IMR-90 (cell line): ENCODE measurements at regions not wholly inside any gene's neighbourhood (a gene's known extent, or its start where the extent isn't known, plus 50 kb on each side); places are given as distances from the start of the nearest gene placed in this dataset.

Source experiments
- ATAC-seq: fragments of 200-7000 bp; cut with Tn5 transposase; 2 replicates; pipeline ENCODE4 v1.9.1; 2020; ENCODE audit warnings: low read depth, mild to moderate bottlenecking, moderate library complexity
- BruUV-seq: library from RNA; stranded (reverse); fragments of 400-500 nt; replicated peaks from 2 replicates; lab custom pipeline; 2021; lab: Mats Ljungman, UMichigan
- CTCF ChIA-PET: fragments of 300-600 bp; formaldehyde crosslinking; extraction: SDS; loops from one replicate; lab custom pipeline; 2021; ENCODE audit warnings: antibody characterized with exemption; lab: Yijun Ruan, JAX
- POLR2A ChIA-PET: fragments of 300-600 bp; sonication (Branson Sonifier 250); formaldehyde crosslinking; loops from one replicate; lab custom pipeline; 2022; ENCODE audit warnings: antibody characterized with exemption; ENCODE audit not compliant: unreplicated experiment; lab: Charles Lee
- DNase-seq: peaks from one replicate; pipeline ENCODE4 v3.0.0; 2013
- H2AFZ ChIP-seq: replicated peaks from 2 replicates; pipeline ENCODE3; 2013; ENCODE audit warnings: low read length, mild to moderate bottlenecking; ENCODE audit not compliant: poor library complexity
- H2AK5ac ChIP-seq: 2 replicates; pipeline ENCODE4 v1.6.1; 2013; ENCODE audit warnings: low read depth, low read length, inconsistent platforms
- H2AK9ac ChIP-seq: replicated peaks from 2 replicates; pipeline ENCODE3; 2013; ENCODE audit warnings: mild to moderate bottlenecking, low read depth, low read length, moderate library complexity; ENCODE audit not compliant: poor library complexity
- H2BK120ac ChIP-seq: 2 replicates; pipeline ENCODE4 v1.6.1; 2013; ENCODE audit warnings: low read depth, low read length, inconsistent platforms
- H2BK15ac ChIP-seq: 3 replicates; pipeline ENCODE4 v1.6.1; 2013; ENCODE audit warnings: low read depth, low read length, inconsistent platforms
- H2BK20ac ChIP-seq: 2 replicates; pipeline ENCODE4 v1.6.1; 2013; ENCODE audit warnings: low read depth, mild to moderate bottlenecking, inconsistent platforms, low read length, moderate library complexity
- H2BK5ac ChIP-seq: 2 replicates; pipeline ENCODE4 v1.6.1; 2013; ENCODE audit warnings: mild to moderate bottlenecking, low read depth, low read length, inconsistent platforms; ENCODE audit not compliant: poor library complexity, severe bottlenecking
- H3K14ac ChIP-seq: replicated peaks from 2 replicates; pipeline ENCODE4 v1.6.1; 2013; ENCODE audit warnings: low read depth, low read length, inconsistent platforms
- H3K18ac ChIP-seq: 2 replicates; pipeline ENCODE4 v1.6.1; 2013; ENCODE audit warnings: low read depth, low read length, control low read depth
- H3K23ac ChIP-seq: 2 replicates; pipeline ENCODE4 v1.6.1; 2013; ENCODE audit warnings: low read depth, low read length, inconsistent platforms
- H3K27ac ChIP-seq: 2 replicates; pipeline ENCODE4 v1.5.1; 2013; ENCODE audit warnings: mild to moderate bottlenecking, control low read depth, low read length; ENCODE audit not compliant: insufficient read depth
- H3K27me3 ChIP-seq: 2 replicates; pipeline ENCODE4 v1.6.1; 2013; ENCODE audit warnings: low read length; ENCODE audit not compliant: control insufficient read depth, insufficient read depth
- H3K36me3 ChIP-seq: 2 replicates; pipeline ENCODE4 v1.6.1; 2013; ENCODE audit warnings: low read length, mixed read lengths; ENCODE audit not compliant: control insufficient read depth, insufficient read depth
- H3K4ac ChIP-seq: 2 replicates; pipeline ENCODE4 v1.6.1; 2013; ENCODE audit warnings: low read depth, low read length, inconsistent platforms
- H3K4me1 ChIP-seq: 2 replicates; pipeline ENCODE4 v1.6.1; 2013; ENCODE audit warnings: low read length, mixed read lengths; ENCODE audit not compliant: control insufficient read depth, insufficient read depth
- H3K4me2 ChIP-seq: 2 replicates; pipeline ENCODE4 v1.6.1; 2013; ENCODE audit warnings: low read depth, mild to moderate bottlenecking, control low read depth, low read length, moderate library complexity
- H3K4me3 ChIP-seq: 2 replicates; pipeline ENCODE4 v1.5.1; 2013; ENCODE audit warnings: low read depth, mild to moderate bottlenecking, control low read depth, low read length, moderate library complexity; ENCODE audit not compliant: insufficient read depth
- H3K56ac ChIP-seq: 2 replicates; pipeline ENCODE4 v1.6.1; 2013; ENCODE audit warnings: low read length, inconsistent platforms; ENCODE audit not compliant: insufficient read depth; ENCODE audit errors: extremely low read depth
- H3K79me1 ChIP-seq, 2 experiments: 2 replicates each; pipeline ENCODE4 v1.6.1; 2013; ENCODE audit warnings: low read length in 2 of 2, inconsistent platforms in 1 of 2, low read depth in 1 of 2
- H3K9ac ChIP-seq: 2 replicates; pipeline ENCODE4 v1.6.1; 2013; ENCODE audit warnings: low read depth, low read length, control low read depth
- H3K9me1 ChIP-seq: 2 replicates; pipeline ENCODE4 v1.6.1; 2013; ENCODE audit warnings: low read length, inconsistent platforms; ENCODE audit not compliant: insufficient read depth
- H3K9me3 ChIP-seq: 2 replicates; pipeline ENCODE4 v1.6.1; 2013; ENCODE audit warnings: low read length; ENCODE audit not compliant: control insufficient read depth, insufficient read depth
- H4K20me1 ChIP-seq: 2 replicates; pipeline ENCODE4 v1.6.1; 2013; ENCODE audit warnings: low read length, inconsistent platforms; ENCODE audit not compliant: insufficient read depth
- H4K5ac ChIP-seq: 2 replicates; pipeline ENCODE4 v1.6.1; 2013; ENCODE audit warnings: mild to moderate bottlenecking, low read depth, low read length, control low read depth
- H4K8ac ChIP-seq, 2 experiments: 2 replicates each; pipeline ENCODE4 v1.6.1; 2013; ENCODE audit warnings: low read depth in 2 of 2, low read length in 2 of 2, control low read depth in 1 of 2, inconsistent platforms in 1 of 2
- H4K91ac ChIP-seq: 2 replicates; pipeline ENCODE4 v1.6.1; 2013; ENCODE audit warnings: low read depth, low read length, inconsistent platforms; ENCODE audit not compliant: insufficient read depth
- CHD1 ChIP-seq: IDR thresholded peaks from 2 replicates; pipeline ENCODE4 v1.6.1; 2012; ENCODE audit warnings: low read depth, low read length, improper control_type of control experiment
- MAFK ChIP-seq: IDR thresholded peaks from 2 replicates; pipeline ENCODE4 v1.6.1; 2012; ENCODE audit warnings: low read depth, low read length, improper control_type of control experiment
- NFE2L2 ChIP-seq: fragments of 150-350 bp; IDR thresholded peaks from 2 replicates; pipeline ENCODE4 v1.6.1; 2016; ENCODE audit warnings: low read depth, mild to moderate bottlenecking, low read length
- RFX5 ChIP-seq: IDR thresholded peaks from 2 replicates; pipeline ENCODE4 v1.8.0; 2012; ENCODE audit warnings: low read depth, mild to moderate bottlenecking, low read length, moderate library complexity
- dilution Hi-C: fragments of 300-500 bp; cut with HindIII; formaldehyde crosslinking; loops from one replicate; pipeline ENCODE4 v1.14.3; 2018; ENCODE audit warnings: low sequenced_read_pairs; ENCODE audit not compliant: unreplicated experiment
- in situ Hi-C: fragments of 300-500 bp; cut with MboI; formaldehyde crosslinking; loops from 3 replicates; pipeline ENCODE4 v1.14.3; 2019; ENCODE audit warnings: low sequenced_read_pairs, inconsistent platforms, mixed read lengths
- intact Hi-C: fragments of 100-400 bp; cut with micrococcal nuclease; formaldehyde crosslinking; loops from 2 replicates; pipeline ENCODE4 v1.10.0; 2022

- H2AFZ ChIP-seq = no peak overlapping the region
- no peaks in the 10 kb centered on the region for H3K79me1 ChIP-seq
- no peaks in the 10 kb centered on the region for H3K36me3 ChIP-seq
- H4K91ac ChIP-seq = no peak overlapping the region
- no peak overlapping the region for H3K14ac ChIP-seq
- no peak overlapping the region for H4K8ac ChIP-seq
- TF ChIP-seq CHD1 (no peak), RFX5 (no peak), MAFK (peak; percentile 42), NFE2L2 (no peak)
- peaks cover 11% of the 10 kb centered on the region for H3K9me3 ChIP-seq
- ChIA-PET POLR2A (no interaction called here), CTCF (no interaction called here)
- H3K9me1 ChIP-seq = no peaks in the 10 kb centered on the region
- no peaks in the 10 kb centered on the region for H3K4me1 ChIP-seq
- H3K4me2 ChIP-seq = no peak overlapping the region
- no peak overlapping the region for H2AK5ac ChIP-seq
- in situ Hi-C loops (no loop called here), intact Hi-C loops (no loop called here), dilution Hi-C loops (no loop called here)
- ATAC-seq (no peak), DNase-seq (no peak)
- no peak overlapping the region for H2BK20ac ChIP-seq
- no peak overlapping the region for H2BK5ac ChIP-seq
- no peak overlapping the region for H2BK120ac ChIP-seq
- no peak overlapping the region for H2BK15ac ChIP-seq
- no peak overlapping the region for H3K4me3 ChIP-seq
- H3K9ac ChIP-seq = no peak overlapping the region
- no peak overlapping the region for H2AK9ac ChIP-seq
- H3K27ac ChIP-seq = no peak overlapping the region
- H3K18ac ChIP-seq = no peak overlapping the region
- H4K20me1 ChIP-seq = no peaks in the 10 kb centered on the region
- H4K5ac ChIP-seq = no peak overlapping the region
- no TSS peak for BruUV-seq
- H3K27me3 ChIP-seq = no peaks in the 10 kb centered on the region
- no peak overlapping the region for H3K56ac ChIP-seq
- no peak overlapping the region for H3K4ac ChIP-seq
- H3K23ac ChIP-seq = no peak overlapping the region
Measured at GRCh38 chr1:13970631-13971247, 270.8 kb downstream of the PRDM2 start.
